H1 (cell line): ENCODE measurements at regions not wholly inside any gene's neighbourhood (a gene's known extent, or its start where the extent isn't known, plus 50 kb on each side); places are given as distances from the start of the nearest gene placed in this dataset.

Experiments
- CTCF ChIA-PET: fragments of 300-600 bp; sonication (Branson Sonifier 250); formaldehyde crosslinking; loops from one replicate; lab custom pipeline; 2021; ENCODE audit not compliant: partially characterized antibody; lab: Charles Lee
- POLR2A ChIA-PET: fragments of 300-600 bp; sonication (Branson Sonifier 250); formaldehyde crosslinking; loops from one replicate; lab custom pipeline; 2021; ENCODE audit warnings: inconsistent platforms; ENCODE audit not compliant: partially characterized antibody; lab: Charles Lee
- DNase-seq, 2 experiments: peaks; one replicate each; pipeline versions ENCODE4 v3.0.0 to v3.0.0-alpha.2; 2010 to 2022; ENCODE audit warnings: low spot score in 2 of 2, low read depth in 1 of 2, mixed read lengths in 1 of 2
- FAIRE-seq: peaks from 2 replicates; lab custom pipeline; 2011; peaks lifted over from hg19 to GRCh38; lab: Jason Lieb, UNC
- H2AFZ ChIP-seq: 2 replicates; pipeline ENCODE4 v1.8.1; 2012; ENCODE audit warnings: low read length, inconsistent platforms
- H2AK5ac ChIP-seq: 2 replicates; pipeline ENCODE4 v1.6.1; 2013; ENCODE audit warnings: low read depth, low read length
- H2BK120ac ChIP-seq: replicated peaks from 2 replicates; pipeline ENCODE3; 2013; ENCODE audit warnings: low read depth, low read length, inconsistent platforms
- H2BK12ac ChIP-seq: 2 replicates; pipeline ENCODE4 v1.6.1; 2013; ENCODE audit warnings: low read depth, low read length
- H2BK15ac ChIP-seq: 2 replicates; pipeline ENCODE4 v1.6.1; 2013; ENCODE audit warnings: low read length
- H2BK20ac ChIP-seq: 2 replicates; pipeline ENCODE4 v1.6.1; 2013; ENCODE audit warnings: low read length
- H2BK5ac ChIP-seq: 2 replicates; pipeline ENCODE4 v1.6.1; 2013; ENCODE audit warnings: low read depth, low read length
- H3K14ac ChIP-seq: 2 replicates; pipeline ENCODE4 v1.6.1; 2013; ENCODE audit warnings: inconsistent platforms; ENCODE audit not compliant: insufficient read length
- H3K18ac ChIP-seq: 2 replicates; pipeline ENCODE4 v1.6.1; 2013; ENCODE audit warnings: low read length; ENCODE audit errors: extremely low read depth
- H3K23ac ChIP-seq: 2 replicates; pipeline ENCODE4 v1.6.1; 2013; ENCODE audit warnings: inconsistent platforms; ENCODE audit not compliant: insufficient read length
- H3K23me2 ChIP-seq: 2 replicates; pipeline ENCODE4 v1.6.1; 2013; ENCODE audit warnings: low read depth, low read length
- H3K27ac ChIP-seq: 2 replicates; pipeline ENCODE4 v1.6.1; 2011; ENCODE audit warnings: low read depth, low read length, inconsistent platforms
- H3K27me3 ChIP-seq, 4 experiments: replicated peaks in 1 of 4; 1 replicate in 1 of 4; 2 replicates in 3 of 4; pipeline versions ENCODE4 v1.6.1 to v1.8.1; 2011 to 2013; ENCODE audit warnings: low read length in 3 of 4, mild to moderate bottlenecking in 3 of 4, inconsistent platforms in 2 of 4, mixed read lengths in 2 of 4, moderate library complexity in 1 of 4; ENCODE audit not compliant: control insufficient read depth in 3 of 4, insufficient read depth in 3 of 4; ENCODE audit errors: extremely low read depth in 1 of 4
- H3K36me3 ChIP-seq, 4 experiments: 2 replicates each; pipeline versions ENCODE4 v1.6.1 to v1.8.1; 2011 to 2013; ENCODE audit warnings: mild to moderate bottlenecking in 4 of 4, low read length in 3 of 4, moderate library complexity in 2 of 4, control low read depth in 1 of 4, inconsistent platforms in 1 of 4; ENCODE audit not compliant: insufficient read depth in 4 of 4, control insufficient read depth in 2 of 4
- H3K4ac ChIP-seq: replicated peaks from 2 replicates; pipeline ENCODE3; 2013; ENCODE audit warnings: low read length, low read depth, mixed read lengths, inconsistent platforms; ENCODE audit not compliant: insufficient read length
- H3K4me1 ChIP-seq, 4 experiments: replicated peaks in 1 of 4; 1 replicate in 1 of 4; 2 replicates in 3 of 4; pipeline versions ENCODE4 v1.6.1 to v1.8.1; 2011 to 2013; ENCODE audit warnings: low read length in 3 of 4, inconsistent platforms in 2 of 4, mixed read lengths in 1 of 4; ENCODE audit not compliant: insufficient read depth in 4 of 4, control insufficient read depth in 3 of 4
- H3K4me2 ChIP-seq, 2 experiments: 2 replicates each; pipeline versions ENCODE4 v1.6.1 to v1.8.1; 2011 to 2013; ENCODE audit warnings: low read depth in 2 of 2, low read length in 2 of 2, control low read depth in 1 of 2, inconsistent platforms in 1 of 2, mild to moderate bottlenecking in 1 of 2; ENCODE audit not compliant: insufficient read depth in 1 of 2
- H3K4me3 ChIP-seq, 4 experiments: fragments of 200-600, 300-600 bp in 1 of 4; sonication (generic), shearing (Covaris generic), sonication (Bioruptor Twin) in 1 of 4; 2 replicates each; pipeline versions ENCODE4 v1.5.1 to v1.8.1; 2011 to 2016; ENCODE audit warnings: low read length in 4 of 4, low read depth in 3 of 4, control low read depth in 2 of 4, inconsistent platforms in 2 of 4, mild to moderate bottlenecking in 2 of 4, mixed read lengths in 1 of 4, moderate library complexity in 1 of 4; ENCODE audit not compliant: insufficient read depth in 2 of 4; ENCODE audit errors: extremely low read depth in 1 of 4
- H3K56ac ChIP-seq: replicated peaks from 2 replicates; pipeline ENCODE3; 2013; ENCODE audit warnings: low read depth, mild to moderate bottlenecking, mixed read lengths, low read length, inconsistent platforms; ENCODE audit not compliant: insufficient read length
- H3K79me1 ChIP-seq: 2 replicates; pipeline ENCODE4 v1.6.1; 2013; ENCODE audit warnings: low read depth, low read length, control low read depth
- H3K79me2 ChIP-seq, 2 experiments: 2 replicates each; pipeline versions ENCODE4 v1.6.1 to v1.8.1; 2012 to 2013; ENCODE audit warnings: low read length in 2 of 2, mild to moderate bottlenecking in 2 of 2, inconsistent platforms in 1 of 2; ENCODE audit not compliant: insufficient read depth in 2 of 2, control insufficient read depth in 1 of 2
- H3K9ac ChIP-seq, 4 experiments: replicated peaks in 1 of 4; 1 replicate in 1 of 4; 2 replicates in 3 of 4; pipeline versions ENCODE4 v1.6.1 to v1.8.1; 2011 to 2013; ENCODE audit warnings: low read depth in 3 of 4, low read length in 3 of 4, control low read depth in 2 of 4, mild to moderate bottlenecking in 2 of 4, moderate library complexity in 2 of 4, inconsistent platforms in 1 of 4; ENCODE audit errors: extremely low read depth in 1 of 4
- H3K9me3 ChIP-seq, 2 experiments: 2 replicates each; pipeline versions ENCODE4 v1.6.1 to v1.8.1; 2012 to 2013; ENCODE audit warnings: mild to moderate bottlenecking in 2 of 2, moderate library complexity in 2 of 2, control low read depth in 1 of 2, inconsistent platforms in 1 of 2, low read depth in 1 of 2, low read length in 1 of 2, mixed read lengths in 1 of 2; ENCODE audit not compliant: insufficient read depth in 2 of 2
- H4K20me1 ChIP-seq, 2 experiments: replicated peaks in 1 of 2; 2 replicates each; pipeline versions ENCODE3 to v1.8.1; 2011 to 2013; ENCODE audit warnings: inconsistent platforms in 2 of 2, low read length in 2 of 2, mild to moderate bottlenecking in 1 of 2; ENCODE audit not compliant: insufficient read depth in 2 of 2, control insufficient read depth in 1 of 2
- H4K5ac ChIP-seq: 2 replicates; pipeline ENCODE4 v1.6.1; 2013; ENCODE audit warnings: low read length, low read depth, mixed read lengths, inconsistent platforms; ENCODE audit not compliant: insufficient read length
- H4K8ac ChIP-seq: 2 replicates; pipeline ENCODE4 v1.8.0; 2013; ENCODE audit warnings: mild to moderate bottlenecking, moderate library complexity, low read length, inconsistent platforms; ENCODE audit not compliant: insufficient read depth; ENCODE audit errors: extremely low read depth
- H4K91ac ChIP-seq: replicated peaks from 2 replicates; pipeline ENCODE3; 2013; ENCODE audit warnings: low read length, mixed read lengths, inconsistent platforms; ENCODE audit not compliant: insufficient read length
- CREB1 ChIP-seq: IDR thresholded peaks from 2 replicates; pipeline ENCODE4 v1.6.1; 2012; ENCODE audit warnings: inconsistent platforms
- NANOG ChIP-seq: IDR thresholded peaks from 2 replicates; pipeline ENCODE4 v1.6.1; 2011; ENCODE audit warnings: low read length, low read depth, mild to moderate bottlenecking, inconsistent platforms; ENCODE audit not compliant: insufficient read depth, poor library complexity, severe bottlenecking
- SUZ12 ChIP-seq: fragments of 200-600 bp; sonication (generic); IDR thresholded peaks from 2 replicates; pipeline ENCODE4 v1.6.1; 2012; ENCODE audit warnings: mild to moderate bottlenecking, inconsistent platforms, low read length, moderate library complexity, mixed read lengths
- WGBS, 2 experiments: shearing (Covaris generic) in 1 of 2; methylation state at CpG; one replicate each; pipeline versions ENCODE4 v1.1.6 to v1.1.7; 2013 to 2015; ENCODE audit warnings: low lambda C conversion rate in 2 of 2, mixed read lengths in 2 of 2, inconsistent platforms in 1 of 2, low coverage in 1 of 2, missing lambda C conversion rate in 1 of 2; ENCODE audit not compliant: insufficient replicate concordance in 2 of 2, insufficient coverage in 1 of 2, insufficient read length in 1 of 2; ENCODE audit errors: extremely low coverage in 1 of 2, missing lambda C conversion rate in 1 of 2; 5-methylcytosine and 5-hydroxymethylcytosine counted together

DNA sequence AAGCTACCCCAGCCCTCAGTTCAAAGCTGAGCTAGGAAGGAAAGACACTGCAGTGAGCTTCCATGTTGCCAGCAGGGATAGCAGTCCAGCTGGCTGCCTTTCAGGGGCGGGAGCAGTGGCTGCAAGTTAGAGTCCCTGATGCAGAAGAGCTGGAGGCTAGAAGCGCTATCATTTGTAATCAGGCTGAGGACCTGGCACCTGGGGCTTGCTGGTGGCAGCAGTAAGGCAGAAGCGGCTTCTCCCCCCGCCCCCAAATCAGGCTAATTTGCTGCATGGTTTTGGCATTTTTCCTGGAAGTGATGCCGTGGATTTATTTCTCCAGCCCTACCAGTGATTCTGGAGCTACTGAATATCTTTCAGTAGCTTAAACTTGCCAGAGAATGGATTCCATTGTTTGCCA lies 203.3 kb downstream of the CLCN4 start:
- Histone ChIP-seq H3K4ac (no peak overlapping the region), H3K9ac (no peak overlapping the region), H3K23ac (no peak overlapping the region), H4K5ac (no peak overlapping the region), H3K4me1 (no peaks in the 10 kb centered on the region), H2BK120ac (no peak overlapping the region), H2AK5ac (no peak overlapping the region), H3K23me2 (no peaks in the 10 kb centered on the region), H3K79me1 (no peaks in the 10 kb centered on the region), H3K36me3 (no peaks in the 10 kb centered on the region), H3K27me3 (no peaks in the 10 kb centered on the region), H3K14ac (no peak overlapping the region), H3K27ac (no peak overlapping the region), H2BK12ac (no peak overlapping the region), H3K56ac (no peak overlapping the region), H2BK20ac (no peak overlapping the region), H4K91ac (no peak overlapping the region), H3K4me2 (no peak overlapping the region), H4K8ac (no peak overlapping the region), H3K18ac (no peak overlapping the region), H2BK15ac (no peak overlapping the region), H3K79me2 (no peaks in the 10 kb centered on the region), H3K4me3 (no peak overlapping the region), H2BK5ac (no peak overlapping the region), H4K20me1 (no peaks in the 10 kb centered on the region), H3K9me3 (no peaks in the 10 kb centered on the region), H2AFZ (peak overlapping the region; percentile 44; the same call in 1 of the 2 replicates)
- FAIRE-seq (no peak), DNase-seq (no peak)
- 81% methylated on average over 4 of the region's 5 CpGs; no CpG with 5 or more reads in 1 of the 2 experiments for WGBS, 2 experiments
- POLR2A ChIA-PET, result no interaction called here
- CTCF ChIA-PET, result no interaction called here
- TF ChIP-seq NANOG (no peak), SUZ12 (no peak), CREB1 (no peak)
